ENCODE measurements at regions not wholly inside any gene's neighbourhood (a gene's known extent, or its start where the extent isn't known, plus 50 kb on each side); places are given as distances from the start of the nearest gene placed in this dataset.

DNA sequence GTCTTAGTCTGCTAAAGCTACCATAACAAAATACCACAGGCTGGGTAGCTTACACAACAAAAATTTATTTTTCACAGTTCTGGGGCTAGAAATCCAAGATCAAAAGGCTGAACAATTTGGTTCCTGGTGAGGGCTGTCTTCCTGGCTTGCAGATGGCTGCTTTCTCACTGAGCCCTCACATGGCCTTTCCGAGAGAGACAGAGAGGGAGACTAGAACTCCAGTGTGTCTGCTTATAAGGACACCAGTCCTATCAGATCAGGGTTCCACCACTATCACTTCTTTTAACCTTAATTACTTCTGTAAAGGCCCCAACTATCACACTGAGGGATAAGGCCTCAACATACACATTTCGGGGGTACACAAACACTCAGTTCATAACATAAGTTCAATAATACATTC lies 527.4 kb upstream of the VSTM2A start:
- TF ChIP-seq USF2 (IDR thresholded peaks at IDR 0.05) (no peak), ZFP36 (IDR thresholded peaks at IDR 0.05; ENCODE audit: borderline replicate concordance, partially characterized antibody) (no peak)
